Transverse colon (tissue), 4 donors: ENCODE measurements at regions not wholly inside any gene's neighbourhood (a gene's known extent, or its start where the extent isn't known, plus 50 kb on each side); places are given as distances from the start of the nearest gene placed in this dataset.

ENCODE experiments used
- DNase-seq: peaks from one replicate; pipeline ENCODE4 v3.0.0-alpha.2; 2019
- H3K27ac ChIP-seq, 4 donors: fragments of 200-600 bp; sonication (generic); 2 replicates each; pipeline ENCODE4 v1.5.1; 2016 to 2018; ENCODE audit warnings: inconsistent platforms in 4 of 4
- H3K27me3 ChIP-seq: fragments of 200-600 bp; sonication (generic); 2 replicates; pipeline ENCODE4 v1.5.1; 2017; ENCODE audit warnings: inconsistent platforms
- H3K36me3 ChIP-seq, 4 donors: fragments of 200-600 bp; sonication (generic); 2 replicates each; pipeline ENCODE4 v1.5.1; 2017 to 2019; ENCODE audit warnings: inconsistent platforms in 4 of 4
- H3K4me1 ChIP-seq, 4 donors: fragments of 200-600 bp; sonication (generic); 2 replicates each; pipeline ENCODE4 v1.5.1; 2017 to 2020; ENCODE audit warnings: inconsistent platforms in 4 of 4
- H3K4me3 ChIP-seq, 4 donors: fragments of 200-600 bp; sonication (generic); 1 replicate in 1 of 4; 2 replicates in 3 of 4; pipeline versions ENCODE4 v1.5.1 to v1.6.1; 2017 to 2019; ENCODE audit warnings: inconsistent platforms in 4 of 4
- H3K9me3 ChIP-seq, 2 donors: fragments of 200-600 bp; sonication (generic); 2 replicates each; pipeline ENCODE4 v1.5.1; 2017 to 2019; ENCODE audit warnings: inconsistent platforms in 2 of 2
- CTCF ChIP-seq, 5 experiments: fragments of 200-600 bp in 3 of 5; fragments of 450-650 bp in 2 of 5; sonication (generic) in 3 of 5; IDR thresholded peaks; 1 replicate in 2 of 5; 2 replicates in 3 of 5; pipeline ENCODE4 v1.5.1; 2016 to 2017; ENCODE audit warnings: antibody characterized with exemption in 5 of 5, inconsistent platforms in 3 of 5, mild to moderate bottlenecking in 2 of 5, moderate library complexity in 1 of 5
- EP300 ChIP-seq: sonication (generic); formaldehyde crosslinking; IDR thresholded peaks from one replicate; pipeline ENCODE4 v1.6.1; 2017; ENCODE audit warnings: antibody characterized with exemption, low read depth
- POLR2A ChIP-seq: fragments of 450-650 bp; IDR thresholded peaks from one replicate; pipeline ENCODE4 v1.6.1; 2016; ENCODE audit warnings: antibody characterized with exemption, mild to moderate bottlenecking, moderate library complexity
- POLR2AphosphoS5 ChIP-seq, 3 donors: sonication (generic); formaldehyde crosslinking; IDR thresholded peaks; one replicate each; pipeline ENCODE4 v1.6.1; 2016; ENCODE audit warnings: antibody characterized with exemption in 3 of 3
- WGBS, 2 donors: methylation state at CpG; one replicate each; pipeline ENCODE4 v1.1.5; 2018; ENCODE audit warnings: low coverage in 1 of 2; 5-methylcytosine and 5-hydroxymethylcytosine counted together
- in situ Hi-C, 4 donors: fragments of 200-750 bp; cut with MboI; loops; one replicate each; pipeline versions ENCODE4 v1.15.0 to v1.15.1; 2017; ENCODE audit warnings: low sequenced_read_pairs in 3 of 4, low pct_ligation_motif_present in 1 of 4, low pct_unique_long_range_greater_than_20kb in 1 of 4
- intact Hi-C: fragments of 100-400 bp; cut with DNase I; formaldehyde crosslinking; loops from one replicate; pipeline ENCODE4 v1.15.1; 2023; ENCODE audit warnings: low total_unique reads

GRCh38 chr19:27920774-27921173 lies 1292.2 kb downstream of the UQCRFS1 start:
- in situ Hi-C loops (no loop called here), intact Hi-C loops (no loop called here)
- DNase-seq = no peak
- no peaks in the 10 kb centered on the region for H3K4me1 ChIP-seq
- no peak overlapping the region for H3K4me3 ChIP-seq
- WGBS, 2 donors = 71 to 76% methylated on average over 3 of the region's 3 CpGs
- no peaks in the 10 kb centered on the region for H3K36me3 ChIP-seq
- no peaks in the 10 kb centered on the region for H3K27me3 ChIP-seq
- H3K27ac ChIP-seq = no peak overlapping the region
- no peak for TF ChIP-seq POLR2AphosphoS5 (IDR thresholded peaks at IDR 0.05)
- TF ChIP-seq EP300 = no peak
- no peak for TF ChIP-seq CTCF (IDR thresholded peaks at IDR 0.05)
- TF ChIP-seq POLR2A = no peak
- no peaks in the 10 kb centered on the region for H3K9me3 ChIP-seq

GRCh38 chr19:27918818-27919217 lies 1294.1 kb downstream of the UQCRFS1 start:
- intact Hi-C loops (no loop called here), in situ Hi-C loops (no loop called here)
- Histone ChIP-seq H3K4me3 (no peak overlapping the region), H3K36me3 (no peaks in the 10 kb centered on the region), H3K27ac (no peak overlapping the region), H3K9me3 (no peaks in the 10 kb centered on the region), H3K4me1 (no peaks in the 10 kb centered on the region), H3K27me3 (no peaks in the 10 kb centered on the region)
- no peak for TF ChIP-seq EP300
- no peak for TF ChIP-seq POLR2AphosphoS5 (IDR thresholded peaks at IDR 0.05)
- TF ChIP-seq CTCF (IDR thresholded peaks at IDR 0.05) = no peak
- no peak for TF ChIP-seq POLR2A
- WGBS, 2 donors = 66% methylated on average over 3 of the region's 3 CpGs; no CpG with 5 or more reads in 1 of the 2 donors
- DNase-seq = no peak

DNA sequence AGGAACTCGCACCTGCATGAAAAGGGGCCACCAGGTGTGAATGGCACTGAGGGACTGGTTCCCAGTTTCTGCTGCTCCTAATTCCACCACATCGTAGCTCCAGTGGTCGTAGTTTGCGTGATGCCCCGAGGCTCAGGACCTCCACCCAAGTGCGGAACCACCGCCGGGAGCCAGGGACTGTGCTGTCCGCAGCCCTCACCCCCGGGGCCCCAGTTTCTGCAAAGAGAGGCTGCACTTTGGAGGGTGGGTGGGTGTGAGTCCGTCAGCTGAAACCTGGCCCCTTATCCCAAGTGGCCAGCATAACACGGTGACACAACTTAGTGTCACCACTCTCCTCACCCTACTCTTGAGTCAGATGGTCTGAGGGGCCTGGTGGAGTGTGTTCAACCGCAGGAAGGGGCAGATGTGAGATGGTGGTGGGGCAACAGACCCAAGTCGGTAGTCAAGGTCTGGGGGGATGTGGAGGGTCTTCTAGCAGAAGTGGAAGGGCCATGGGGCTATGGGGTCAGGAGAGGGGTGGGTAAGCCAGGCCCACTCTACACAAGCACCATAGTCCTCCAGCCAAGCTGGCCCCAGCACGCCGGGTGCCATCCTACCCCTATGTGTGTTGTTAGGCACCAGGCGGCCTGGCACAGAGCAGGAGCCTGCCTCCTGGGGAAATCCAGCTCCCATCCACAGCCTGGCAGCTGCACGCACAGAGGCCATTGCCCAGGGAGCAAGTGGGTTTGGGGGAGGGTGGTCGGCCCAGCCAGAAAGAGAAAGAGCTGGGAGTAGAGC lies 1301.6 kb downstream of the UQCRFS1 start:
- Histone ChIP-seq H3K9me3 (no peaks in the 10 kb centered on the region), H3K27ac (no peak overlapping the region), H3K4me3 (no peak overlapping the region), H3K27me3 (no peaks in the 10 kb centered on the region), H3K36me3 (no peaks in the 10 kb centered on the region), H3K4me1 (no peaks in the 10 kb centered on the region)
- WGBS, 2 donors = 82 to 100% methylated on average over 4 to 19 of the region's 19 CpGs
- intact Hi-C loops (no loop called here), in situ Hi-C loops (no loop called here)
- no peak for DNase-seq
- no peak for TF ChIP-seq CTCF (IDR thresholded peaks at IDR 0.05)
- TF ChIP-seq POLR2AphosphoS5 (IDR thresholded peaks at IDR 0.05) = no peak
- TF ChIP-seq EP300 = no peak
- no peak for TF ChIP-seq POLR2A

DNA sequence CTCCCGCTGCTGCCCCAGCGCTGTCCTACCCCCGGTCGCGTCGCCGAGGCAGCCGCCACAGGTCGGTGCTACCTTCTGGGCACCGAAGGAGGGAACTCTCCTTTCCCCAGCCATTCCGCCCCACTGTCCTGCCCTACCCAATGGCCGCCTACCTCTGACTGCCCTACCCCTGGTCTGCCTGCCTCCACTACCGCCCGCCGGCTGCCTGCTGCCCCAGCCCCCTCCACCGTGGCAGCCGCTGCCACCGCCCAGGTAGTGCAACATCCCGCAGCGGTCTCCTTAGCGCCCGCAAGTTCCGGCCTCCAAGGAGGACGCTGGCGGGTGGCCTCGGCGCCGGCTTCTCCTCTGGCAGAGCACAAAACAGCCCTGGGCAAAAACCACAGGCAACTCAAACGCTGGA lies 1303.1 kb downstream of the UQCRFS1 start:
- no peak overlapping the region for H3K27ac ChIP-seq
- H3K4me3 ChIP-seq = no peak overlapping the region
- H3K4me1 ChIP-seq = no peaks in the 10 kb centered on the region
- H3K36me3 ChIP-seq = no peaks in the 10 kb centered on the region
- TF ChIP-seq EP300 (no peak), POLR2A (no peak), POLR2AphosphoS5 (IDR thresholded peaks at IDR 0.05) (no peak), CTCF (IDR thresholded peaks at IDR 0.05) (no peak)
- intact Hi-C loops (no loop called here), in situ Hi-C loops (no loop called here)
- DNase-seq = no peak
- WGBS, 2 donors = 93% methylated on average over 29 of the region's 29 CpGs; no CpG with 5 or more reads in 1 of the 2 donors
- H3K9me3 ChIP-seq = no peaks in the 10 kb centered on the region
- no peaks in the 10 kb centered on the region for H3K27me3 ChIP-seq
